Stomach (tissue), 8 donors: ENCODE measurements at regions not wholly inside any gene's neighbourhood (a gene's known extent, or its start where the extent isn't known, plus 50 kb on each side); places are given as distances from the start of the nearest gene placed in this dataset.

Source experiments
- DNase-seq, 2 donors: peaks; one replicate each; pipeline versions ENCODE4 v3.0.0 to v3.0.0-alpha.2; 2013 to 2019
- H3K27ac ChIP-seq, 5 donors: fragments of 200-600 bp in 4 of 5; sonication (generic) in 4 of 5; one replicate each; pipeline ENCODE4 v1.5.1; 2013 to 2019; ENCODE audit warnings: mild to moderate bottlenecking in 1 of 5, moderate library complexity in 1 of 5
- H3K27me3 ChIP-seq, 3 donors: fragments of 200-600 bp; sonication (generic); one replicate each; pipeline ENCODE4 v1.5.1; 2017 to 2019; ENCODE audit warnings: mixed run types in 1 of 3
- H3K36me3 ChIP-seq, 4 donors: fragments of 200-600 bp; sonication (generic); 1 replicate in 3 of 4; 2 replicates in 1 of 4; pipeline ENCODE4 v1.5.1; 2016 to 2019
- H3K4me1 ChIP-seq, 4 donors: fragments of 200-600 bp; sonication (generic); one replicate each; pipeline ENCODE4 v1.5.1; 2016 to 2019
- H3K4me3 ChIP-seq, 4 donors: fragments of 200-600 bp; sonication (generic) in 3 of 4; one replicate each; pipeline ENCODE4 v1.5.1; 2016 to 2019; ENCODE audit warnings: mild to moderate bottlenecking in 1 of 4
- H3K9me3 ChIP-seq, 4 donors: fragments of 200-600 bp; sonication (generic); one replicate each; pipeline ENCODE4 v1.5.1; 2016 to 2019
- CTCF ChIP-seq, 7 experiments: fragments of 450-650 bp in 4 of 7; fragments of 200-600 bp in 3 of 7; sonication (generic) in 3 of 7; IDR thresholded peaks; one replicate each; pipeline ENCODE4 v1.5.1; 2016 to 2019; ENCODE audit warnings: antibody characterized with exemption in 7 of 7, control low read depth in 2 of 7, mild to moderate bottlenecking in 1 of 7
- EP300 ChIP-seq: sonication (generic); formaldehyde crosslinking; IDR thresholded peaks from one replicate; pipeline ENCODE4 v1.6.1; 2017; ENCODE audit warnings: antibody characterized with exemption
- POLR2A ChIP-seq, 4 donors: fragments of 450-650 bp; IDR thresholded peaks; one replicate each; pipeline ENCODE4 v1.6.1; 2016; ENCODE audit warnings: antibody characterized with exemption in 4 of 4, control low read depth in 2 of 4, mild to moderate bottlenecking in 1 of 4, moderate library complexity in 1 of 4
- POLR2AphosphoS5 ChIP-seq, 3 donors: sonication (generic); formaldehyde crosslinking; IDR thresholded peaks; one replicate each; pipeline ENCODE4 v1.6.1; 2016; ENCODE audit warnings: antibody characterized with exemption in 3 of 3
- WGBS, 5 donors: extraction: QIAGEN DNeasy Blood & Tissue Kit in 3 of 5; methylation state at CpG; one replicate each; pipeline versions ENCODE4 v1.1.5 to v1.1.7; 2013 to 2018; 5-methylcytosine and 5-hydroxymethylcytosine counted together
- intact Hi-C: fragments of 100-400 bp; cut with DNase I; formaldehyde crosslinking; loops from one replicate; pipeline ENCODE4 v1.15.1; 2023; ENCODE audit warnings: low total_unique reads
- donor health status: healthy with polysubstance abuse.
- donor health status: Bipolar disorder and iron deficiency.
- donor health status: healthy.

- no peaks in the 10 kb centered on the region for H3K36me3 ChIP-seq
- H3K4me1 ChIP-seq, result no peaks in the 10 kb centered on the region
- WGBS, 5 donors, result 23 to 44% (median 27%) methylated on average over 4 of the region's 4 CpGs
- no peak overlapping the region for H3K4me3 ChIP-seq
- TF ChIP-seq POLR2A (IDR thresholded peaks at IDR 0.05) (no peak), POLR2AphosphoS5 (IDR thresholded peaks at IDR 0.05) (no peak), CTCF (IDR thresholded peaks at IDR 0.05) (no peak), EP300 (no peak)
- no peaks in the 10 kb centered on the region for H3K9me3 ChIP-seq
- H3K27ac ChIP-seq, result no peak overlapping the region
- no peaks in the 10 kb centered on the region for H3K27me3 ChIP-seq
- DNase-seq, result peak in 1 of 2 donors; percentile 13
- intact Hi-C loops, result no loop called here
These were observed 265.1 kb upstream of the FAM241A start for GRCh38 chr4:111880116-111880515.

- 28 to 57% (median 41%) methylated on average over 1 of the region's 1 CpG for WGBS, 5 donors
- peak in 1 of 2 donors; percentile 23 for DNase-seq
- Histone ChIP-seq H3K27me3 (no peaks in the 10 kb centered on the region), H3K36me3 (no peaks in the 10 kb centered on the region), H3K4me1 (no peaks in the 10 kb centered on the region), H3K27ac (no peak overlapping the region), H3K4me3 (no peak overlapping the region), H3K9me3 (no peaks in the 10 kb centered on the region)
- intact Hi-C loops, result no loop called here
- TF ChIP-seq POLR2A (IDR thresholded peaks at IDR 0.05), result no peak
- TF ChIP-seq EP300, result no peak
- no peak for TF ChIP-seq CTCF (IDR thresholded peaks at IDR 0.05)
- no peak for TF ChIP-seq POLR2AphosphoS5 (IDR thresholded peaks at IDR 0.05)
These were observed 261.7 kb upstream of the FAM241A start for GRCh38 chr4:111883557-111883999.

GRCh38 chr4:111890412-111890811, 254.8 kb upstream of the FAM241A start:
- WGBS, 5 donors, result 83 to 89% (median 86%) methylated on average over 4 of the region's 4 CpGs

GRCh38 chr4:111905511-111905910, 239.7 kb upstream of the FAM241A start:
- intact Hi-C loops, result no loop called here
- no peaks in the 10 kb centered on the region for H3K27me3 ChIP-seq
- DNase-seq, result no peak
- no peak overlapping the region for H3K27ac ChIP-seq
- WGBS, 5 donors, result 75 to 81% (median 79%) methylated on average over 4 of the region's 4 CpGs
- TF ChIP-seq POLR2AphosphoS5 (IDR thresholded peaks at IDR 0.05) (no peak), CTCF (IDR thresholded peaks at IDR 0.05) (no peak), EP300 (no peak), POLR2A (IDR thresholded peaks at IDR 0.05) (no peak)
- no peaks in the 10 kb centered on the region for H3K36me3 ChIP-seq
- H3K9me3 ChIP-seq, result no peaks in the 10 kb centered on the region
- H3K4me1 ChIP-seq, result no peaks in the 10 kb centered on the region
- no peak overlapping the region for H3K4me3 ChIP-seq

More at GRCh38 chr4:111890412-111890811, 254.8 kb upstream of the FAM241A start:
- Histone ChIP-seq H3K4me3 (no peak overlapping the region), H3K36me3 (no peaks in the 10 kb centered on the region), H3K27me3 (no peaks in the 10 kb centered on the region), H3K9me3 (peaks cover 0 to 5% (median 0%) of the 10 kb centered on the region in 4 donors), H3K27ac (no peak overlapping the region), H3K4me1 (no peaks in the 10 kb centered on the region)
- TF ChIP-seq POLR2AphosphoS5 (IDR thresholded peaks at IDR 0.05) (no peak), CTCF (IDR thresholded peaks at IDR 0.05) (no peak), EP300 (no peak), POLR2A (IDR thresholded peaks at IDR 0.05) (no peak)
- intact Hi-C loops, result no loop called here
- no peak for DNase-seq
